Inflammatory macrophage treated with lipopolysaccharide for 4 hours (primary cell): ENCODE measurements at regions not wholly inside any gene's neighbourhood (a gene's known extent, or its start where the extent isn't known, plus 50 kb on each side); places are given as distances from the start of the nearest gene placed in this dataset.

Experiments
- DNase-seq: peaks from one replicate; pipeline ENCODE4 v3.0.0-alpha.2; 2020

DNA sequence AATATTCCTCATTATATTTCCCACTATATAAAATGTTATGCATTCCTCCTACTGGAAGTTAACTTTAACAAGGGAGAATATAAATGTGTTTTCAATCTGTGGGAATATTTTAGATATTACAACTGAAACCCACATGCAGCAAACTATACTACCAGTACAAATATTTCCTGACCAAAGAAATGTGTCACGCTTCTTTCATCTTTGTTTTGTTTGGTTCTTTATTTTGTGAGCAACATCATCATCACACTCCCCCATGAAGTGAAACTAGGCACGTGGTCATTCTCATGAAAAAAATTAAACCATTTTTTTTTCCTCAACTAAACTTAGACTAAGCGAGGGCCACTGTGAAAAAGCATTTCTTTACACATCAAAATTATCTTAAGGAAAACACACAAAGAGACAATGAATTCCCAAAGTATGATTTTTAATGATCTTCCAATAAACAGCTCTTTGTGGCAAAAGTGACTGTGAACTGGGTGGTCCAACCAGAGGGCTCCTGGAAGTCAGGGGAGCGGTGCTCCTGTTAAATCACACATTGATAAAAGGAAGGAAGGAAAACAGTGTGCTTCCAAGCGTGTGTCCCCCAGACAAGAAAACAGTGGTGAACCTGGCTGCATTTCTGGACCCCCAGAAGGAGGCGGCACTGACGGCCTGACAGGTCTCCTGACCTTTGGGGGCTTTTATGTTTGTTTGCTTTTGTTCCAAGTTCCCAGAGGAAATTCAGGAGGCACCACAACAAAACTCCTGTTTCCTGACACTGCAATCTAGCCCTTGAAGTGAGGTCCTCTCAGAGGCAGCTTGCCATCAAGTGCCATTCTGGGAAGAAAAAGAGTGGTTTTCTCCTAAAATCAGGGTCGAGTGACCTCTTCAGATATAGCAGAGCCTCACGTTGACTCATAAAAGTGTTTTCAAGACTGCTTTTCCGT lies 166.8 kb upstream of the FOXQ1 start:
- no peak for DNase-seq

DNA sequence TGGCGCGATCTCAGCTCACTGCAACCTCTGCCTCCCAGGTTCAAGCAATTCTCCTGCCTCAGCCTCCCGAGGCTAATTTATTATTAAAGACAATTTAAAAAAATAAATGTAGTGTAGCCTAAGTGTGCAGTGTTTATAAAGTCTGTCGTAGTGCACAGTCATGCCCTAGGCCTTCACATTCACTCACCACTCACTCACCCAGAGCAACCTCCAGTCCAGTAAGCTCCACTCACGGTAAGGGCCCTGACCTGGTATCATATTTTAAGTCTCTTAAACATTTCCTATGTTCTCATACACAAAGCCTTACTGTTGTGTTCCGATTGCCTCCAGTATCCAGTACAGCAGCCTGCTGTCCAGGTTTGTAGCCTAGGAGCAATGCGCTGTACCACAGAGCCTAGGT lies 168.2 kb upstream of the FOXQ1 start:
- DNase-seq = no peak

GRCh38 chr6:1139155-1139890 lies 172.6 kb upstream of the FOXQ1 start:
- DNase-seq = no peak

- no peak for DNase-seq
These were observed 174.0 kb upstream of the FOXQ1 start for GRCh38 chr6:1137849-1138248.

DNA sequence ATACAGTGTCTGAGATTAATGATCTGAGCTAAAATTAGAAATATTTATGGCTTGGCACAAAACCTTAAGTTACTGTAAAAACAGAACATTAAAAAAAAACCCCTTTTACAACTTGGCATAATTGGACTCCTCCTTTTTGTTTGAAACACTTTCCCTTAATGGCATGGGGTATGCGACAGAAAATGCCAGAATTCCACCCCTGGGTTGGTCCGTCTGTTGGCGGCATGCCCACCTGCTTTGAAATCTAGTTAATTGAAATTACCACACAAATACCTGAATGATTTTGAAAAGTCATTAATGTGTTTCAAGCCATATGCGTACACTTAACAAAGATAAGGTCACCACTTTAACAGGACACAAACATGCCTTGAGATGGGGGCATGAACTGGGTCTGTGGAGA lies 175.1 kb upstream of the FOXQ1 start:
- DNase-seq = no peak

- DNase-seq = no peak
These were observed 175.5 kb upstream of the FOXQ1 start for GRCh38 chr6:1136415-1136774.

DNA sequence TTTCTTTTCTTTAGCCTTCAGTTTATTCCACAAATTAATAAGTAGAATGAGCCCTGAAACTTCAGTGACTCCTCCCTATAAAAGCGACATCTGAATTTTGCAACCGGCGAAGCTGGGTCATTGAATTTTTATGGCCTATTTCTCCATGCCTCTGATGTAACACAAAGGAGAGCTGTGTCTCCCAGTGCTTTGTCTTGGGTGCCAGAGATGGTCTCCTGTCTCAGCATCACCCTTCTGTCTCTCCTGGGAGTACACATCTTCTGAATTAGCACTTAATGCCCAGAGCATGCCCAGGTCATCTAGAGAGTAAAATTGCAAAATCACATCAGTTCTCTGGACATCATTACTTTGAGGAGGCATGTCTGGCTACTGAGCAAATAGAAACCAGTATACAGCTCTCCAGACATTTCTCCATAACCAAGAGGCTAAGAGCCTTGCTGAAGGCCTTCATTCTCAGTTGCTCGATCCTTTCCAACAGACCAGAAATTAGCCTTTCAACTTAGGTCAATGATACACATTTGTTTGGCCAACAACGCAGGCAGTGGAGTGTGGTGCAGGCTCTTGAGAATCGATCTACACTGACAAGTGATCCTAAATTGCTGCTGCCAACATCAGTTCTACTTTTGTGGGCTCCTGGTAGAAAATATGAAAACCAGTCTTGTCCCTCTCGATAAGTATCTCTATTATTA lies 176.0 kb upstream of the FOXQ1 start:
- no peak for DNase-seq

GRCh38 chr6:1131285-1132079 lies 180.4 kb upstream of the FOXQ1 start:
- no peak for DNase-seq

DNA sequence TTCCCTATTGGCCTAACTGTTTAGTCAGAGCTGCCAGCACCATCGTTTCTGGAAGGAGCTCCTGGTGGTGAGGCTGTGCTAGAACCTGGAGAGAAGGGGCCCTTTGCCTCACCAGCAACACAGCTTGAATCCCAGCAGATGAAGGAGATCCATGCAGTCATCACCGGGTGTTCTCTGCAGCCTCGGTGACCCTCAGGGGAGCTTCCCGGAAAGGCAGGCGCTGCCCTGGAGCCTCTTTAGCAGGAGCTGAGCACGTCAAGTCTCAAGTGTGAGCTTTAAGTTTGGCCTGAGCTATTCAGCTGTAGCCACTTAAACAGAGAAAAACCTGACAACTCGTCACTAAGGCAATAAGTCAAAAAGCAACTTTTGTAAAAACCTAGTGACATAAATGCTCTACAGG lies 181.2 kb upstream of the FOXQ1 start:
- DNase-seq = no peak

- DNase-seq = no peak
These were observed 182.8 kb upstream of the FOXQ1 start for GRCh38 chr6:1129131-1129530.

GRCh38 chr6:1127597-1128288 lies 184.2 kb upstream of the FOXQ1 start:
- no peak for DNase-seq

- no peak for DNase-seq
These were observed 184.8 kb upstream of the FOXQ1 start for GRCh38 chr6:1127129-1127528.

DNA sequence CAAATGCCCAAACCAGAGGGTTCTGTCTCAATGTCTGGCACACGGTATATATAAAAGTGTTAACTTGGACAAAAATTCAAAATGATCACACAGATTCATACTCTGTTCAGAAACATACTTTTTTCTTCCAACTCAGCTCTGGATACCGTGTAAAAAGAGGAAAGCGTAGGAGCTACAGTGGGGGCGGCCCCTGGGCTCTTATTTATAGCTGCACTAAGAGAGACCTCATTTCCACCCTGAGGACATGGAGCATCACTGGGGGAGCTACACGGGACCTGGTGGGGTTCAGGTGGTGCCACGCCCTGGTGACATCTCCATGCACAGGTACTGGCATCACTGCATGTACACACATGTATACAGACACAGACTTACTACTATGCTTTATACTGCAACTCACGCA lies 185.9 kb upstream of the FOXQ1 start:
- no peak for DNase-seq

DNA sequence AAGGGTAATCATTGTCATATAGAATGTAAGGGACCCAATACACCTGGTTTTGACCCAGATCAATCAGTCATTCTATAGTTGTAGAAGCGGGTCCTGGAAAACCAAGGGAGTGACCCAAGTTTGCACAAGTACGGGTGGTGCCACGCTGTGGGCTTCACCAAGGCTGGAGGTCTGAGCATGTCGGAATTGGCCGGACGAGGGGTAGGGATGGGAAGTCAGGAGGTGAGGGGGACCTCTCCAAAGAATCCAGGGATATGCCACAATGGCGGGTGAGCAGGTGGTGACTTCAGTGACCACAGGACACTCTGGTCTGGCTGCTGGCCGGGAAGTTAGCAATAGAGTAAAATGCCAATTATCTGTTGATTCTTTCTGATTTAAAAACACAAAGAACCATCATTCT lies 186.6 kb upstream of the FOXQ1 start:
- DNase-seq = no peak

GRCh38 chr6:1124885-1125284 lies 187.0 kb upstream of the FOXQ1 start:
- no peak for DNase-seq

GRCh38 chr6:1123386-1124375 lies 188.2 kb upstream of the FOXQ1 start:
- no peak for DNase-seq

DNA sequence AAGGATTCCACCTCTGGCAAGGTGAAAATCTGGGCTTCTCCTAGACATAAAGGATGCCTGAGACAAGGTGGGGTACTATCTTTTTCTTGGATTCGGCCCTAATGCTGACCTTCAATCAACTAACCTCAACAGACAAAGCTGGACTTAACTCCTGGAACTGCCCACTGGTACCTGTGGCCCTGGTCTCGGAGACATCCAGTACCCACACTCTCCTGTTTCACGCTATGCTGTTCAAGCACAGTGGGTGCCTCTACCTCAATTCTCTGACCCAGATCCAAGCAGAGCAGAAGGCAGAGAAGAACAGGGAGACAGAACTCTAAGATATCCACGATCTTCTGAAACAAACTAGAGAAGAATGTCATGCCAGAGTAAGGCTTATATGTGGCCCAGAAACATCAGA lies 189.8 kb upstream of the FOXQ1 start:
- DNase-seq = no peak

GRCh38 chr6:1118287-1118647 lies 193.6 kb upstream of the FOXQ1 start:
- no peak for DNase-seq

DNA sequence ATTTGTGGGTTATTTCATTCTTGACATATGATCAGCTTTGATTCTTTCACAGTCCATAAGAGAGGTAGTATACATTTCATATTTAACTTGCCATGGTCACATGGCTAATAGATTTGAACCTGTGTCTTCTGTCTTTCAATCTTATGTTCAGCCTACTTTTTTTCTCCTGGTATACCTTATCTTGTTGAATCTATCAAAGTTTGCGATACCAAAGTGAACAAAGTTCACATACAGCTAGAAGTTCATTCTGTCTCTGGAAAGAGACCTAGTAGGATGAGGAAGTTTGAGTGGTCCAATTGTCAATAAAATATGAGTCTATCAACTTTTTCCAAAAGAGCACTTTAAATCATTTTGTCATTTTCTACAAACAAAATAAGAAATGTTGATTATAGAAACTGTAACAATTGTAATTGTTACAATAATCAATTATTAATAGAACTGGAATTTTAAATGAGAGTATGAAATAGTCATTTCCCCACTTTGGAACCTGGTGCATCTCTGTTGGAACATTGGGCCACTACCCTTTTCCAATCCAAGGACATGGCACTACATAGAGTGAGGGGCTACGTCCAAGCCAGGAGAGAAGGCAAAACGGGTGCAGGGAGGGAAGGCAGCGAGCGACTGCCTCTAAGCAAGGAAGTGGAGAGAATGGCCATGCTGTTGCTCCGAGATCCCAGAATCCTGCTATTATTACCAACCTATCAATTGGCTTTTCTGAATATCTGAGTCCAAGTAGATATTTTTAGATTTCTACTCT lies 194.2 kb upstream of the FOXQ1 start:
- no peak for DNase-seq

- DNase-seq = no peak
These were observed 195.7 kb upstream of the FOXQ1 start for GRCh38 chr6:1116149-1116548.
